Neutrophil (primary cell): ENCODE measurements at regions not wholly inside any gene's neighbourhood (a gene's known extent, or its start where the extent isn't known, plus 50 kb on each side); places are given as distances from the start of the nearest gene placed in this dataset.

Experiments used
- H3K27ac ChIP-seq: fragments of 200-600 bp; sonication (generic); 2 replicates; pipeline ENCODE4 v1.5.1; 2016; ENCODE audit warnings: mild to moderate bottlenecking, moderate library complexity
- H3K27me3 ChIP-seq: fragments of 200-600 bp; sonication (generic); 2 replicates; pipeline ENCODE4 v1.6.0; 2016; ENCODE audit warnings: mild to moderate bottlenecking
- H3K36me3 ChIP-seq: fragments of 200-600 bp; sonication (generic); 2 replicates; pipeline ENCODE4 v1.5.1; 2017
- H3K4me1 ChIP-seq, 2 experiments: fragments of 200-600 bp in 1 of 2; sonication (generic) in 1 of 2; 1 replicate in 1 of 2; 2 replicates in 1 of 2; pipeline versions ENCODE4 v1.5.1 to v1.6.1; 2013 to 2016; ENCODE audit warnings: low read depth in 1 of 2, low read length in 1 of 2, mild to moderate bottlenecking in 1 of 2, moderate library complexity in 1 of 2; ENCODE audit not compliant: control insufficient read depth in 1 of 2, insufficient read depth in 1 of 2
- H3K4me3 ChIP-seq, 2 experiments: fragments of 200-600 bp in 1 of 2; sonication (generic) in 1 of 2; 1 replicate in 1 of 2; 2 replicates in 1 of 2; pipeline ENCODE4 v1.5.1; 2013 to 2016; ENCODE audit warnings: low read depth in 1 of 2, low read length in 1 of 2, mild to moderate bottlenecking in 1 of 2, moderate library complexity in 1 of 2
- H3K9me3 ChIP-seq: fragments of 200-600 bp; sonication (generic); 2 replicates; pipeline ENCODE4 v1.5.1; 2016
- TF ChIP-seq, protein P1 (sequence below): fragments of 200-600 bp; sonication (generic); IDR thresholded peaks from 2 replicates; pipeline ENCODE4 v1.5.1; 2016; ENCODE audit warnings: antibody characterized with exemption

DNA sequence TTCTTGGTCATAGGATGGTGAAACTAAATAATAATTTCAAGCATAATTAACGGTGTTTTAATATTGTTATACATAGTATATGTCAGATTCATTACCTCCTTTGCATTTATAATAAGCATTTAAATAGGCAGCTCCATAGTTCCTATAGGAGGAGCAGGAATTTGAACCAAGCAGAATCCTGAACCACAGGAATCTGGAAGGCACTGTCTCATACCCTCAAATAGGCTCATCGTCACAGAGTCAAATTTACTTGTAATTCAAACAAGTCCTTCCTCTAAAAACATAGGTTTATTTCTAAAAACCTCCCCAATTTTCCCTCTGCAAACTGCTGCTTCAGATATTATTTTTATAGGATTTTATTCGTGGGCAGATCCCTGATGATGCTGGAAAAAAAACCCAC is 376.3 kb upstream of the ARHGEF26 start:
- Histone ChIP-seq H3K4me3 (no peak overlapping the region), H3K4me1 (peaks cover 6 to 16% of the 10 kb centered on the region in 2 experiments), H3K9me3 (no peaks in the 10 kb centered on the region), H3K27me3 (no peaks in the 10 kb centered on the region), H3K36me3 (no peaks in the 10 kb centered on the region), H3K27ac (no peak overlapping the region)
- TF ChIP-seq, protein P1, sequence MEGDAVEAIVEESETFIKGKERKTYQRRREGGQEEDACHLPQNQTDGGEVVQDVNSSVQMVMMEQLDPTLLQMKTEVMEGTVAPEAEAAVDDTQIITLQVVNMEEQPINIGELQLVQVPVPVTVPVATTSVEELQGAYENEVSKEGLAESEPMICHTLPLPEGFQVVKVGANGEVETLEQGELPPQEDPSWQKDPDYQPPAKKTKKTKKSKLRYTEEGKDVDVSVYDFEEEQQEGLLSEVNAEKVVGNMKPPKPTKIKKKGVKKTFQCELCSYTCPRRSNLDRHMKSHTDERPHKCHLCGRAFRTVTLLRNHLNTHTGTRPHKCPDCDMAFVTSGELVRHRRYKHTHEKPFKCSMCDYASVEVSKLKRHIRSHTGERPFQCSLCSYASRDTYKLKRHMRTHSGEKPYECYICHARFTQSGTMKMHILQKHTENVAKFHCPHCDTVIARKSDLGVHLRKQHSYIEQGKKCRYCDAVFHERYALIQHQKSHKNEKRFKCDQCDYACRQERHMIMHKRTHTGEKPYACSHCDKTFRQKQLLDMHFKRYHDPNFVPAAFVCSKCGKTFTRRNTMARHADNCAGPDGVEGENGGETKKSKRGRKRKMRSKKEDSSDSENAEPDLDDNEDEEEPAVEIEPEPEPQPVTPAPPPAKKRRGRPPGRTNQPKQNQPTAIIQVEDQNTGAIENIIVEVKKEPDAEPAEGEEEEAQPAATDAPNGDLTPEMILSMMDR: no peak

DNA sequence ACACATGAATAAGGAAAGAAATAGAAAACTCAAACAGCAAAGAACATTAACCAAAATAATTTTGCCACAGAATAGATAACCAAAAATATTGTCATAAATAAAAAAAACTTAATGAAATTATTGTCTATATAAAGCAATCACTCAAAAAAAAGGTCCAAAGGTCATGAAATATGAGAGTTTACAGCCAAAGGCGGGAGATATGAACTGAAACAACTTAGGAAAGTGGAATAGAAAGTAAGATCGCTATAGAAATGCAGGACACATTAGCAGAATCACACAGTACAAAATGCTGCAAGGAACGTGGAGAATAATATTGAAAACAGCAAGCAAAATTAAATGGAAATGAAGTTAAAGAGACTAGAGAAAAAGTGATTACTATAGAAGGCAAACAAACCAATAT is 375.0 kb upstream of the ARHGEF26 start:
- Histone ChIP-seq H3K4me1 (peaks cover 6 to 16% of the 10 kb centered on the region in 2 experiments), H3K36me3 (no peaks in the 10 kb centered on the region), H3K27me3 (no peaks in the 10 kb centered on the region), H3K4me3 (no peak overlapping the region), H3K9me3 (no peaks in the 10 kb centered on the region), H3K27ac (no peak overlapping the region)
- TF ChIP-seq, protein P1: no peak

DNA sequence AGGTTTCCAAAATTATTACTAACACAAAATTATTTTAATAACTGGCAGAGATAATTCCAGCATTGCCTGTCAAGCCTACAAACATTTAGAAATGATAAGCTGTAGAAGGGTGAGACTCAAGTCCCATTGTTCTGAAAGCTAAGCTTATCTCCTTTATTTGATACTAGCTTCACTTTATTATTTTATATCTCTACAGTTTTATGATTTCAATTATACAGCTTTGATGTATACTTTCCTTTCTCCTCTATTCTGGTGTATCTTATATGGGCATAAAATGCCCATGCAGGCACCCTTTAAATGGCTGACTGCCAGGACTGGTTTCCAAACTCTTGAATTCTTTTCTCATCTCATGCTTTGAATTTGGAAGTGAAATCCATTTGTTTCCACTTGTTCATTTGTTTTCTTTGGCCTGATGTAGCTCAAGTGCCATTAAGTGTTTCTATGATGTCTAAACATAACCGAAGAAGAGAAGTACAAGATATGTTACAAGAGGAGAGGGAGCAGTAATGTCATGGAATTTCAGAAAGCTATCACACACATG is 372.1 kb upstream of the ARHGEF26 start:
- Histone ChIP-seq H3K36me3 (no peaks in the 10 kb centered on the region), H3K9me3 (no peaks in the 10 kb centered on the region), H3K27ac (no peak overlapping the region), H3K27me3 (no peaks in the 10 kb centered on the region), H3K4me1 (peaks cover 4 to 15% of the 10 kb centered on the region in 2 experiments), H3K4me3 (no peak overlapping the region)
- TF ChIP-seq, protein P1: no peak

DNA sequence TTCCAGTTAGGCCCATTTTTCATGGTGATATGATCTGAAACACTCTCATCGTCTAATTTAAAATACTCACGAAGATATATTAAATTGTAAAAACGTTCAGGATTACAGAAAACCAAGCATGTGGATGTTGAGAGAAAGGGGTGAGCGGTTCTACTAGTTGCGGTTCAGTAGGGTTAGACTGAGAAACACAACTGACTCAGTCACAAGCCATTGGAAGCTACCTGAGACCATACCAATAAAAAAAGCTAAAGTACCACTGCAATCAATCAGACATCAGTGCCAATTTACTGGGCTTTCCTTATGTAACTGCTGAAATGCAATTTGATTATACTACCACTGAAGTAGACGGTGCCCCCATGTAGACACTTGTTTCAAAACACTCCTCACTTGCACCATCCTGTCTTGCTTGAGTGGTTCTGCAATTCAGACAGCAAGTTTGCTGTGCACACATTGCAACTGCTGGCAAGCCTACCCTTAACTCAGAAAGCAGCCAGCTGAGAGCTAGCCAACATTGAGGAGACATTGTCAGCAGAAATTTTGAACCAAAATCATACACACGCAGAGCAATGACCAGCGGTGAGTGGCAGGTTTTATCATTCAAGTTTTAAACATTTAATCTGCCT is 368.7 kb upstream of the ARHGEF26 start:
- H3K9me3 ChIP-seq: no peaks in the 10 kb centered on the region
- no peaks in the 10 kb centered on the region for H3K36me3 ChIP-seq
- TF ChIP-seq, protein P1: no peak
- H3K27me3 ChIP-seq: no peaks in the 10 kb centered on the region
- H3K4me3 ChIP-seq: no peak overlapping the region
- no peak overlapping the region for H3K27ac ChIP-seq
- peaks cover 4 to 15% of the 10 kb centered on the region in 2 experiments for H3K4me1 ChIP-seq

DNA sequence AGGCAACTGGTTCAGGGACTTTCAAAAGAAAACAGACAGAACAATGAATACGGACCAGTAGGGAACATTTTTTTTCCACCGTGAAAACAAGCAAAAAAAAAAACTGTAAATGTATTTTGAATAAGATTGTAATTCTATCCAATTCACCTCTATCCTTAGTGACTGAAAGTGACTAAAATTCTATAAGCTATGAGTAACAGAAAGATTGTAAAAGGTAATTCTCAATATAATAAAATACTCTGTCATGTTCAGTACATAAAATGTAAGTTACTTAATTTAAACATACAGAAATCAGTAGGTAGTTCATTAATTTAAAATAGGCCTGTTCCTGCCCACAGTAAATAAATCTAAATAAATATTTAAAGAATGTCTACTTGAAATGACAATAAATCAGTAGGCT is 368.2 kb upstream of the ARHGEF26 start:
- TF ChIP-seq, protein P1: no peak

More for the DNA sequence above, 368.2 kb upstream of the ARHGEF26 start:
- no peaks in the 10 kb centered on the region for H3K27me3 ChIP-seq
- H3K4me3 ChIP-seq: no peak overlapping the region
- no peak overlapping the region for H3K27ac ChIP-seq
- H3K9me3 ChIP-seq: no peaks in the 10 kb centered on the region
- no peaks in the 10 kb centered on the region for H3K36me3 ChIP-seq
- peaks cover 4 to 15% of the 10 kb centered on the region in 2 experiments for H3K4me1 ChIP-seq
